NB4 (cell line): ENCODE measurements at regions not wholly inside any gene's neighbourhood (a gene's known extent, or its start where the extent isn't known, plus 50 kb on each side); places are given as distances from the start of the nearest gene placed in this dataset.

ENCODE experiments used
- DNase-seq: peaks from one replicate; pipeline ENCODE4 v3.0.0; 2010; ENCODE audit warnings: low read depth
- H3K4me3 ChIP-seq: one replicate; pipeline ENCODE4 v1.5.1; 2011; ENCODE audit warnings: mild to moderate bottlenecking, low read depth, low read length, moderate library complexity
- MAX ChIP-seq: IDR thresholded peaks from 2 replicates; pipeline ENCODE4 v1.6.1; 2011; ENCODE audit warnings: low read depth, low read length
- MYC ChIP-seq: IDR thresholded peaks from 2 replicates; pipeline ENCODE4 v1.6.1; 2011; ENCODE audit warnings: low read depth, low read length
- POLR2A ChIP-seq: IDR thresholded peaks from 2 replicates; pipeline ENCODE4 v1.6.1; 2011; ENCODE audit warnings: mild to moderate bottlenecking; ENCODE audit not compliant: insufficient read length; ENCODE audit errors: extremely low read depth
- TF ChIP-seq, protein P1 (sequence below): IDR thresholded peaks from one replicate; pipeline ENCODE4 v1.5.1; 2012; ENCODE audit warnings: low read depth, low read length

- H3K4me3 ChIP-seq = no peak overlapping the region
- TF ChIP-seq MAX (no peak), POLR2A (no peak), MYC (no peak)
- TF ChIP-seq, protein P1, sequence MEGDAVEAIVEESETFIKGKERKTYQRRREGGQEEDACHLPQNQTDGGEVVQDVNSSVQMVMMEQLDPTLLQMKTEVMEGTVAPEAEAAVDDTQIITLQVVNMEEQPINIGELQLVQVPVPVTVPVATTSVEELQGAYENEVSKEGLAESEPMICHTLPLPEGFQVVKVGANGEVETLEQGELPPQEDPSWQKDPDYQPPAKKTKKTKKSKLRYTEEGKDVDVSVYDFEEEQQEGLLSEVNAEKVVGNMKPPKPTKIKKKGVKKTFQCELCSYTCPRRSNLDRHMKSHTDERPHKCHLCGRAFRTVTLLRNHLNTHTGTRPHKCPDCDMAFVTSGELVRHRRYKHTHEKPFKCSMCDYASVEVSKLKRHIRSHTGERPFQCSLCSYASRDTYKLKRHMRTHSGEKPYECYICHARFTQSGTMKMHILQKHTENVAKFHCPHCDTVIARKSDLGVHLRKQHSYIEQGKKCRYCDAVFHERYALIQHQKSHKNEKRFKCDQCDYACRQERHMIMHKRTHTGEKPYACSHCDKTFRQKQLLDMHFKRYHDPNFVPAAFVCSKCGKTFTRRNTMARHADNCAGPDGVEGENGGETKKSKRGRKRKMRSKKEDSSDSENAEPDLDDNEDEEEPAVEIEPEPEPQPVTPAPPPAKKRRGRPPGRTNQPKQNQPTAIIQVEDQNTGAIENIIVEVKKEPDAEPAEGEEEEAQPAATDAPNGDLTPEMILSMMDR = no peak
- DNase-seq = no peak
Measured at GRCh38 chr1:60596791-60597750, 485.3 kb upstream of the NFIA start.

DNA sequence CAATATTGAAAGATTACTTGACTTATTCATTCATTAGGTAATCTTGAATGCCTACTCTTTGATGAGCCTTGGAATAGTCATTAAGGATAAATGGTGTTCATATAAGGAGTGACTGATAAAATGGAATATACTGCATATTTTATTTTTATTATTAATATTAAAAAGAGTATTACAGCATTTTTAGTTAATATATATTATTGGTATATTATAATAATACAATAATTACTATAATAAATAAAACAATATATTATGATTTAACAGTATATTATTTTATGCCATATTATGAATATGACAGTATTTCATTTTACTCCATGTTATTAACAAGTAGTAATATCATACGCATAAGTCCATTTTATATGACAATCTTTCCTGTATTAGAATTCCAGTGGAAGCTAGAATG, 490.8 kb upstream of the NFIA start:
- no peak overlapping the region for H3K4me3 ChIP-seq
- DNase-seq = no peak
- TF ChIP-seq POLR2A (no peak), MAX (no peak), MYC (no peak)
- TF ChIP-seq, protein P1 = no peak

GRCh38 chr1:60589916-60590315, 492.4 kb upstream of the NFIA start:
- H3K4me3 ChIP-seq = no peak overlapping the region
- TF ChIP-seq, protein P1 = no peak
- no peak for TF ChIP-seq MAX
- no peak for TF ChIP-seq POLR2A
- TF ChIP-seq MYC = no peak
- no peak for DNase-seq

DNA sequence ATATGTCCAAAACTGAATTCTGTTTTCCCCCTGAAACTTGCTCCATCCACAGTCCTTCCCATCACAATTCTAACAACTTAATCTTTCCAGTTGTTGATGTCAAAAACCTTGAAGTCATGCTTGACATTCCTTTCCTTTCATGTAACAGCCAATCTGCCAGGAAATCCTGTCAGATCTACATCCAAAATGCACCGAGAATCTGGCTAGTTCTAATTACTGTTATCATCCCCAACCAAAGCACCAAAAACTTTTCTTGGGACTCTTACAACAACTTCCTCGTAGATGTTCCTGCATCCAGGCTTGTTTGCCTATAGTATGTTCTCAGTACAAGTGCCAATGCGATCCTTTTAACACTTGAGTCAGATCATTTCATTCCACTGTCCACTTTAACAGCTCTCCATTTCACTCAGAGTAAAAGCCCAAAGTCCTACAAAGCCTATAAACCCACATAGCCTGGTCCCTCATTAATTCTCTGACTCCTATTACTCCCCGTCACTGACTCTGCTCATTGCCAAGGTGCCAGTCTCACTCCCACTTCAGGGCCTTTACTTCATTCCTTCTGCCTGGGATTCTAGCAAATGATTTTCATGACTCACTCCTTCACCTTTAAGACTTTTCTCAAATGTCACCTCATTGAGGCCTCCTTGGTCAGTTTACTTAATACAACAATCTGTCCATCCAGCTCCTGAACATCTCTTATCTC, 493.2 kb upstream of the NFIA start:
- DNase-seq = no peak
- no peak overlapping the region for H3K4me3 ChIP-seq
- TF ChIP-seq MYC (no peak), MAX (no peak), POLR2A (no peak)
- TF ChIP-seq, protein P1 = no peak

- TF ChIP-seq MYC (no peak), MAX (no peak), POLR2A (no peak)
- TF ChIP-seq, protein P1 = no peak
- DNase-seq = no peak
- no peak overlapping the region for H3K4me3 ChIP-seq
Measured at GRCh38 chr1:60584371-60584770, 498.0 kb upstream of the NFIA start.
